SK-N-SH (cell line): ENCODE measurements at regions not wholly inside any gene's neighbourhood (a gene's known extent, or its start where the extent isn't known, plus 50 kb on each side); places are given as distances from the start of the nearest gene placed in this dataset.

Experiments used
- CTCF ChIA-PET: fragments of 300-600, 350-600 bp; formaldehyde crosslinking; extraction: SDS; loops from one replicate; lab custom pipeline; 2021; lab: Yijun Ruan, JAX
- POLR2A ChIA-PET: fragments of 350-600 bp; sonication (Branson Sonifier 250); formaldehyde crosslinking; extraction: SDS; loops from one replicate; lab custom pipeline; 2020; ENCODE audit warnings: antibody characterized with exemption, inconsistent platforms; lab: Yijun Ruan, JAX
- DNase-seq: peaks from one replicate; pipeline ENCODE4 v3.0.0; 2012
- H2AFZ ChIP-seq: fragments of 200-600 bp; sonication (generic); 2 replicates; pipeline ENCODE4 v1.8.1; 2016; ENCODE audit warnings: antibody characterized with exemption, mild to moderate bottlenecking, low read depth
- H3F3A ChIP-seq: fragments of 200-600 bp; sonication (generic); replicated peaks from 2 replicates; pipeline ENCODE3; 2016; ENCODE audit warnings: antibody characterized with exemption, mild to moderate bottlenecking; ENCODE audit not compliant: insufficient read depth
- H3K27ac ChIP-seq, 2 experiments: fragments of 200-500 bp in 1 of 2; fragments of 200-600 bp in 1 of 2; sonication (Bioruptor generic) in 1 of 2; sonication (generic), shearing (Covaris generic) in 1 of 2; 2 replicates each; pipeline versions ENCODE4 v1.5.1 to v1.6.1; 2014 to 2016; ENCODE audit warnings: low read depth in 2 of 2, inconsistent platforms in 1 of 2, low read length in 1 of 2, mild to moderate bottlenecking in 1 of 2, mixed read lengths in 1 of 2
- H3K27me3 ChIP-seq: fragments of 200-600 bp; sonication (generic), shearing (Covaris generic); 2 replicates; pipeline ENCODE4 v1.6.1; 2016; ENCODE audit warnings: mixed run types; ENCODE audit not compliant: insufficient read depth
- H3K36me3 ChIP-seq, 2 experiments: fragments of 200-500 bp in 1 of 2; fragments of 200-600 bp in 1 of 2; sonication (Bioruptor generic) in 1 of 2; sonication (generic) in 1 of 2; replicated peaks in 1 of 2; 2 replicates each; pipeline versions ENCODE3 to v1.5.1; 2014 to 2016; ENCODE audit warnings: low read length in 1 of 2, mild to moderate bottlenecking in 1 of 2; ENCODE audit not compliant: insufficient read depth in 2 of 2, control insufficient read depth in 1 of 2
- H3K4me1 ChIP-seq, 2 experiments: fragments of 200-500 bp in 1 of 2; fragments of 200-600 bp in 1 of 2; sonication (Bioruptor generic) in 1 of 2; sonication (generic), shearing (Covaris generic) in 1 of 2; 2 replicates each; pipeline versions ENCODE4 v1.5.1 to v1.6.1; 2014 to 2016; ENCODE audit warnings: low read depth in 1 of 2, low read length in 1 of 2, mixed run types in 1 of 2; ENCODE audit not compliant: insufficient read depth in 2 of 2, control insufficient read depth in 1 of 2
- H3K4me2 ChIP-seq: fragments of 200-600 bp; sonication (generic), shearing (Covaris generic); 2 replicates; pipeline ENCODE4 v1.6.1; 2017; ENCODE audit warnings: mixed run types
- H3K4me3 ChIP-seq, 2 experiments: fragments of 200-500 bp in 1 of 2; fragments of 200-600 bp in 1 of 2; sonication (Bioruptor generic) in 1 of 2; sonication (generic), shearing (Covaris generic) in 1 of 2; 2 replicates each; pipeline versions ENCODE4 v1.5.1 to v1.8.1; 2014 to 2016; ENCODE audit warnings: low read depth in 2 of 2, inconsistent platforms in 1 of 2, low read length in 1 of 2, mild to moderate bottlenecking in 1 of 2, mixed read lengths in 1 of 2, moderate library complexity in 1 of 2
- H3K79me2 ChIP-seq: fragments of 200-600 bp; sonication (generic); 2 replicates; pipeline ENCODE4 v1.8.1; 2017; ENCODE audit warnings: mild to moderate bottlenecking; ENCODE audit not compliant: insufficient read depth
- H3K9ac ChIP-seq: fragments of 200-600 bp; sonication (generic); 2 replicates; pipeline ENCODE4 v1.6.1; 2017; ENCODE audit warnings: mixed run types
- H3K9me2 ChIP-seq: fragments of 200-600 bp; sonication (generic); 2 replicates; pipeline ENCODE4 v1.6.1; 2017; ENCODE audit warnings: mixed run types
- H3K9me3 ChIP-seq: fragments of 200-600 bp; sonication (generic); 2 replicates; pipeline ENCODE4 v1.6.1; 2017; ENCODE audit warnings: mixed run types, mild to moderate bottlenecking, moderate library complexity
- H4K20me1 ChIP-seq: fragments of 200-600 bp; sonication (generic); 2 replicates; pipeline ENCODE4 v1.6.1; 2017; ENCODE audit warnings: mild to moderate bottlenecking, mixed run types; ENCODE audit not compliant: insufficient read depth
- ELF1 ChIP-seq: IDR thresholded peaks from 2 replicates; pipeline ENCODE4 v1.4.0; 2012
- FOSL2 ChIP-seq: IDR thresholded peaks from 2 replicates; pipeline ENCODE4 v1.4.0; 2012; ENCODE audit warnings: low read depth, mild to moderate bottlenecking, moderate library complexity, borderline replicate concordance
- FOXJ3 ChIP-seq: sonication (generic); formaldehyde crosslinking; IDR thresholded peaks from 2 replicates; pipeline ENCODE4 v1.5.1; 2020; ENCODE audit warnings: mild to moderate bottlenecking, missing genetic modification reagents
- GABPA ChIP-seq: IDR thresholded peaks from 2 replicates; pipeline ENCODE4 v1.4.0; 2012; ENCODE audit warnings: low read depth, mild to moderate bottlenecking
- GATA2 ChIP-seq: sonication (generic); formaldehyde crosslinking; IDR thresholded peaks from 2 replicates; pipeline ENCODE4 v1.5.0; 2020; ENCODE audit warnings: mild to moderate bottlenecking, missing genetic modification reagents
- MEF2A ChIP-seq: IDR thresholded peaks from 2 replicates; pipeline ENCODE4 v1.4.0; 2012; ENCODE audit warnings: low read depth, borderline replicate concordance
- MXI1 ChIP-seq: IDR thresholded peaks from 2 replicates; pipeline ENCODE4 v1.6.1; 2012; ENCODE audit warnings: mild to moderate bottlenecking, low read depth, low read length, improper control_type of control experiment
- NFIC ChIP-seq: IDR thresholded peaks from 2 replicates; pipeline ENCODE4 v1.4.0; 2012; ENCODE audit warnings: borderline replicate concordance
- RAD21 ChIP-seq: IDR thresholded peaks from 2 replicates; pipeline ENCODE4 v1.6.1; 2012; ENCODE audit warnings: mild to moderate bottlenecking, low read length
- RCOR1 ChIP-seq: fragments of 150-350 bp; IDR thresholded peaks from 2 replicates; pipeline ENCODE4 v1.6.1; 2017; ENCODE audit warnings: antibody characterized with exemption, low read length
- RFX5 ChIP-seq: IDR thresholded peaks from 2 replicates; pipeline ENCODE4 v1.6.1; 2012; ENCODE audit warnings: mild to moderate bottlenecking, improper control_type of control experiment, low read length
- RXRA ChIP-seq: IDR thresholded peaks from 2 replicates; pipeline ENCODE4 v1.4.0; 2012; ENCODE audit warnings: low read depth, mild to moderate bottlenecking, borderline replicate concordance
- TCF12 ChIP-seq: IDR thresholded peaks from 2 replicates; pipeline ENCODE4 v1.4.0; 2012
- TEAD4 ChIP-seq: IDR thresholded peaks from 2 replicates; pipeline ENCODE4 v1.4.0; 2012; ENCODE audit warnings: mild to moderate bottlenecking, borderline replicate concordance; ENCODE audit not compliant: insufficient read depth
- WGBS: methylation state at CpG from one replicate; pipeline ENCODE4 v1.1.6; 2017; ENCODE audit warnings: low lambda C conversion rate; 5-methylcytosine and 5-hydroxymethylcytosine counted together
- TF ChIP-seq, protein P1 (sequence below): IDR thresholded peaks from 2 replicates; pipeline ENCODE4 v1.4.0; 2012; ENCODE audit warnings: low read depth, borderline replicate concordance
- TF ChIP-seq, protein P2 (sequence below): IDR thresholded peaks from 2 replicates; pipeline ENCODE4 v1.4.0; 2012; ENCODE audit warnings: low read depth, borderline replicate concordance
- TF ChIP-seq, protein P3 (sequence below): IDR thresholded peaks from 2 replicates; pipeline ENCODE4; 2012
- TF ChIP-seq, protein P4 (sequence below): fragments of 200-600 bp; sonication (generic); IDR thresholded peaks from 2 replicates; pipeline ENCODE4 v1.6.1; 2017; ENCODE audit warnings: antibody characterized with exemption, mild to moderate bottlenecking, moderate library complexity

DNA sequence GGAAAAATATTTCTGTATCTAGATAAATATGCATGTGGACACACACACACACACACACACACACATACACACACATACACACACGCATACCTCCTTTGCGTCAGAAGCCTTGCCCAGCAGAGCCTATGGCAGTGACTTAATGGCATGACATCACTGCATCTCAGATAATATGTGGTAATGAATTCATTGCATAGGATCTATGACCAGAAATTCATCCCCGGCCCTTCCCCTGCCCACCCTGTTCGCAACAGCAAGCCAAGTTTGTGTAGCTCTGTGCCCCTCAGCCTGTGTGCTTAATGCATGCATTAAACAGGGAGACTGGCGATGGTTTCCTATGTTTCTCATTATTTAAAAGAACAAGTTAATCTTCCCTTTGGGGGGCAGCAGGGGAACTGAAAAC, 120.7 kb downstream of the NKX6-1 start (continued):
- no peak for TF ChIP-seq TCF12
- TF ChIP-seq GATA2 (CRISPR knock-in tag) = no peak
- TF ChIP-seq, protein P1, sequence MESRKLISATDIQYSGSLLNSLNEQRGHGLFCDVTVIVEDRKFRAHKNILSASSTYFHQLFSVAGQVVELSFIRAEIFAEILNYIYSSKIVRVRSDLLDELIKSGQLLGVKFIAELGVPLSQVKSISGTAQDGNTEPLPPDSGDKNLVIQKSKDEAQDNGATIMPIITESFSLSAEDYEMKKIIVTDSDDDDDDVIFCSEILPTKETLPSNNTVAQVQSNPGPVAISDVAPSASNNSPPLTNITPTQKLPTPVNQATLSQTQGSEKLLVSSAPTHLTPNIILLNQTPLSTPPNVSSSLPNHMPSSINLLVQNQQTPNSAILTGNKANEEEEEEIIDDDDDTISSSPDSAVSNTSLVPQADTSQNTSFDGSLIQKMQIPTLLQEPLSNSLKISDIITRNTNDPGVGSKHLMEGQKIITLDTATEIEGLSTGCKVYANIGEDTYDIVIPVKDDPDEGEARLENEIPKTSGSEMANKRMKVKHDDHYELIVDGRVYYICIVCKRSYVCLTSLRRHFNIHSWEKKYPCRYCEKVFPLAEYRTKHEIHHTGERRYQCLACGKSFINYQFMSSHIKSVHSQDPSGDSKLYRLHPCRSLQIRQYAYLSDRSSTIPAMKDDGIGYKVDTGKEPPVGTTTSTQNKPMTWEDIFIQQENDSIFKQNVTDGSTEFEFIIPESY = no peak
- no peak for TF ChIP-seq RXRA
- TF ChIP-seq MXI1 = no peak
- TF ChIP-seq, all 33 proteins: peak for 0

DNA sequence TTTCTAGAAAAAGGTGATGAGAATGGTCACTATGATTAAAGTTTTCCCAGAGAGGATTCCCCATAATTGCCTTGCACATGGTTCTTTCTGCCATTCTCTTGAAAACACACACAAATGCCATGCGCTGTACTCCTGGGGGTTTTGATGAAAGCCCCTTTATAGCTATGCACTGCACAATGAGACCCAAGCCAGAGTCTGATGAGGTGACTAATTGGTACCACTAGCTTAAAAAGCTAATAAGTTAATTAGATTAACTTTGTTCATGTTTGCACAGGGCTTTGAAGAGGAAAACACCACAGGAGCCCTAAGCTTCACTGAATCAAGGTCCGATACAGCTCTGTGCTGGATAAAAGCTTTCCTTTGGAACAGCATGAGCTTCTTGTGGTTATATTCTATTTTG, 132.2 kb downstream of the NKX6-1 start:
- no peaks in the 10 kb centered on the region for H4K20me1 ChIP-seq
- H3K36me3 ChIP-seq = no peaks in the 10 kb centered on the region
- no peak overlapping the region for H3K27ac ChIP-seq
- no peaks in the 10 kb centered on the region for H3K4me1 ChIP-seq
- H3K27me3 ChIP-seq = no peaks in the 10 kb centered on the region
- 86% methylated on average over 2 of the region's 2 CpGs for WGBS
- H2AFZ ChIP-seq = no peak overlapping the region
- ChIA-PET POLR2A (no interaction called here), CTCF (no interaction called here)
- no peak overlapping the region for H3K4me2 ChIP-seq
- TF ChIP-seq, protein P2, sequence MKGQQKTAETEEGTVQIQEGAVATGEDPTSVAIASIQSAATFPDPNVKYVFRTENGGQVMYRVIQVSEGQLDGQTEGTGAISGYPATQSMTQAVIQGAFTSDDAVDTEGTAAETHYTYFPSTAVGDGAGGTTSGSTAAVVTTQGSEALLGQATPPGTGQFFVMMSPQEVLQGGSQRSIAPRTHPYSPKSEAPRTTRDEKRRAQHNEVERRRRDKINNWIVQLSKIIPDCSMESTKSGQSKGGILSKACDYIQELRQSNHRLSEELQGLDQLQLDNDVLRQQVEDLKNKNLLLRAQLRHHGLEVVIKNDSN = no peak
- TF ChIP-seq, protein P3, sequence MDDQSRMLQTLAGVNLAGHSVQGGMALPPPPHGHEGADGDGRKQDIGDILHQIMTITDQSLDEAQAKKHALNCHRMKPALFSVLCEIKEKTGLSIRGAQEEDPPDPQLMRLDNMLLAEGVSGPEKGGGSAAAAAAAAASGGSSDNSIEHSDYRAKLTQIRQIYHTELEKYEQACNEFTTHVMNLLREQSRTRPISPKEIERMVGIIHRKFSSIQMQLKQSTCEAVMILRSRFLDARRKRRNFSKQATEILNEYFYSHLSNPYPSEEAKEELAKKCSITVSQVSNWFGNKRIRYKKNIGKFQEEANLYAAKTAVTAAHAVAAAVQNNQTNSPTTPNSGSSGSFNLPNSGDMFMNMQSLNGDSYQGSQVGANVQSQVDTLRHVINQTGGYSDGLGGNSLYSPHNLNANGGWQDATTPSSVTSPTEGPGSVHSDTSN = no peak
- no peaks in the 10 kb centered on the region for H3K9me3 ChIP-seq
- H3F3A ChIP-seq = no peaks in the 10 kb centered on the region
- H3K79me2 ChIP-seq = no peaks in the 10 kb centered on the region
- H3K9me2 ChIP-seq = no peaks in the 10 kb centered on the region
- no peak for DNase-seq
- H3K4me3 ChIP-seq = no peak overlapping the region
- no peak overlapping the region for H3K9ac ChIP-seq

DNA sequence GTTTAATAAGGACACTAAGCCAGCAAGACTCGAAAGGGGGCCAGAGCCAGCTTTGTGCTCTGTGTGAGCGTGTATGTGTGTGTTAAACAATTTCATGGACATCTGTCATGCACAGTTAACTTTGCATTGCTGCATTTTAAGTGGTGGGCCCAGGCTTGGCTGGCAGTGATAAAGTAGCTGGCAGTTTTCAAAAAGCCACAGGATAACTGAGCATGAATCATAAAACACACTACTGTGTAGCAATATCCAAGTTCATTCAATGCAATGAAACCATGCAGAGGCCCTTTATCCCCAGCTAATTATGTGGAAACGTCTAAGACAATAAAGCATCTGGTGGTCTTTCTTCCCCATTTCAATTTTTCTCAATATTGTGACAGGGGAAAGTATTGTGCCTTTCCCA, 132.9 kb downstream of the NKX6-1 start:
- no peak for DNase-seq
- H3K9me2 ChIP-seq = no peaks in the 10 kb centered on the region
- no peaks in the 10 kb centered on the region for H3K36me3 ChIP-seq
- H3K4me3 ChIP-seq = no peak overlapping the region
- H3K4me1 ChIP-seq = no peaks in the 10 kb centered on the region
- no peak overlapping the region for H3K9ac ChIP-seq
- no peaks in the 10 kb centered on the region for H3K79me2 ChIP-seq
- ChIA-PET POLR2A (no interaction called here), CTCF (no interaction called here)
- H4K20me1 ChIP-seq = no peaks in the 10 kb centered on the region
- no peak overlapping the region for H3K27ac ChIP-seq
- H3K27me3 ChIP-seq = no peaks in the 10 kb centered on the region
- H3F3A ChIP-seq = no peaks in the 10 kb centered on the region
- H3K9me3 ChIP-seq = no peaks in the 10 kb centered on the region
- no peak overlapping the region for H3K4me2 ChIP-seq
- TF ChIP-seq MEF2A (no peak), FOXJ3 (CRISPR knock-in tag) (no peak), FOSL2 (no peak), RFX5 (no peak), RAD21 (no peak), NFIC (no peak), ELF1 (no peak), RCOR1 (no peak), GABPA (no peak), TEAD4 (no peak)
- TF ChIP-seq, protein P4, sequence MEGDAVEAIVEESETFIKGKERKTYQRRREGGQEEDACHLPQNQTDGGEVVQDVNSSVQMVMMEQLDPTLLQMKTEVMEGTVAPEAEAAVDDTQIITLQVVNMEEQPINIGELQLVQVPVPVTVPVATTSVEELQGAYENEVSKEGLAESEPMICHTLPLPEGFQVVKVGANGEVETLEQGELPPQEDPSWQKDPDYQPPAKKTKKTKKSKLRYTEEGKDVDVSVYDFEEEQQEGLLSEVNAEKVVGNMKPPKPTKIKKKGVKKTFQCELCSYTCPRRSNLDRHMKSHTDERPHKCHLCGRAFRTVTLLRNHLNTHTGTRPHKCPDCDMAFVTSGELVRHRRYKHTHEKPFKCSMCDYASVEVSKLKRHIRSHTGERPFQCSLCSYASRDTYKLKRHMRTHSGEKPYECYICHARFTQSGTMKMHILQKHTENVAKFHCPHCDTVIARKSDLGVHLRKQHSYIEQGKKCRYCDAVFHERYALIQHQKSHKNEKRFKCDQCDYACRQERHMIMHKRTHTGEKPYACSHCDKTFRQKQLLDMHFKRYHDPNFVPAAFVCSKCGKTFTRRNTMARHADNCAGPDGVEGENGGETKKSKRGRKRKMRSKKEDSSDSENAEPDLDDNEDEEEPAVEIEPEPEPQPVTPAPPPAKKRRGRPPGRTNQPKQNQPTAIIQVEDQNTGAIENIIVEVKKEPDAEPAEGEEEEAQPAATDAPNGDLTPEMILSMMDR = no peak
- TF ChIP-seq, protein P3 = no peak
- no peak overlapping the region for H2AFZ ChIP-seq
- WGBS = 1% methylated on average over 3 of the region's 3 CpGs
